ENCODE measurements at regions not wholly inside any gene's neighbourhood (a gene's known extent, or its start where the extent isn't known, plus 50 kb on each side); places are given as distances from the start of the nearest gene placed in this dataset.

DNA sequence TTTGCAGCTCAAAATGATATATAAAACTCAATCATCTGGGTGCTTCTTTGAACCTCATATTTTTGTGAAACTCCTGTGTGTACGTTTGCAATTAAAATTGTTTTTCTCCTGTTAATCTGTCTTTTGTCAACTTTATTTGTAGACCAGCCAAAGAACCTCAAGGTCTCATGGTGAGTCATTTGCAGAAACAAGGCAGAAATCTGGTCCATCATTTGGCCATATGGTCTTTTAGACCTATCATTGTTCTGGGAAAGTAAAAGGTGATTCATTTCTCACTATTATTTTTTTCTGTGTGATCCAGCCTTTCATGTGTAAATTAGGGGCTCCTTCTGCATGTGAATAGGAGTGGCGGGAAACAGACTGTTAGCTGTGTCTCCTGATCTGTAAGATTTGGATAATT lies 399.1 kb upstream of the DDI1 start:
- no peak for TF ChIP-seq CTCF (IDR thresholded peaks at IDR 0.05; ENCODE audit: insufficient read depth in 1 of 2, low read depth in 1 of 2, low read length in 1 of 2, severe bottlenecking in 1 of 2, unreplicated experiment in 1 of 2)
- no peaks in the 10 kb centered on the region for H3K4me1 Mint-ChIP-seq (ENCODE audit: low read depth, unreplicated experiment)
- no TSS peak for BruUV-seq (replicated peaks)
- no peak overlapping the region for H3K27ac Mint-ChIP-seq (ENCODE audit: unreplicated experiment)
- H3K9me3 Mint-ChIP-seq (ENCODE audit: unreplicated experiment) = no peaks in the 10 kb centered on the region
- H3K4me3 Mint-ChIP-seq (ENCODE audit: unreplicated experiment) = no peak overlapping the region
- no peak overlapping the region for H3K4me3 ChIP-seq (ENCODE audit: low read depth, low read length)
- no peaks in the 10 kb centered on the region for H3K36me3 ChIP-seq (ENCODE audit: control insufficient read depth, insufficient read depth, low read length)
- CTCF ChIA-PET = no interaction called here
- H3K27me3 Mint-ChIP-seq (ENCODE audit: insufficient read depth, unreplicated experiment) = peaks cover 11% of the 10 kb centered on the region
- no peaks in the 10 kb centered on the region for H3K36me3 Mint-ChIP-seq (ENCODE audit: insufficient read depth, unreplicated experiment)
- H3K9me3 ChIP-seq = no peaks in the 10 kb centered on the region
- DNase-seq = no peak
- intact Hi-C loops (cut with micrococcal nuclease; ENCODE audit: unreplicated experiment) = no loop called here
- POLR2A ChIA-PET = no interaction called here
- H3K4me1 ChIP-seq = 0 out of 2 replicates have a peak, but pooled peaks cover 4% of the 10 kb centered on the region
- no peaks in the 10 kb centered on the region for H3K27me3 ChIP-seq (replicated peaks; ENCODE audit: control insufficient read depth, insufficient read depth, low read length)

GRCh38 chr11:103637831-103638230 lies 398.6 kb upstream of the DDI1 start:
- Mint-ChIP-seq H3K4me3 (ENCODE audit: unreplicated experiment) (no peak overlapping the region), H3K36me3 (ENCODE audit: insufficient read depth, unreplicated experiment) (no peaks in the 10 kb centered on the region), H3K4me1 (ENCODE audit: low read depth, unreplicated experiment) (no peaks in the 10 kb centered on the region), H3K9me3 (ENCODE audit: unreplicated experiment) (no peaks in the 10 kb centered on the region), H3K27me3 (ENCODE audit: insufficient read depth, unreplicated experiment) (peaks cover 11% of the 10 kb centered on the region), H3K27ac (ENCODE audit: unreplicated experiment) (no peak overlapping the region)
- POLR2A ChIA-PET = no interaction called here
- Histone ChIP-seq H3K27me3 (replicated peaks; ENCODE audit: control insufficient read depth, insufficient read depth, low read length) (no peaks in the 10 kb centered on the region), H3K9me3 (no peaks in the 10 kb centered on the region), H3K4me1 (0 out of 2 replicates have a peak, but pooled peaks cover 4% of the 10 kb centered on the region), H3K36me3 (ENCODE audit: control insufficient read depth, insufficient read depth, low read length) (no peaks in the 10 kb centered on the region), H3K4me3 (ENCODE audit: low read depth, low read length) (no peak overlapping the region)
- BruUV-seq (replicated peaks) = no TSS peak
- CTCF ChIA-PET = no interaction called here
- no peak for TF ChIP-seq CTCF (IDR thresholded peaks at IDR 0.05; ENCODE audit: insufficient read depth in 1 of 2, low read depth in 1 of 2, low read length in 1 of 2, severe bottlenecking in 1 of 2, unreplicated experiment in 1 of 2)
- DNase-seq = no peak
- intact Hi-C loops (cut with micrococcal nuclease; ENCODE audit: unreplicated experiment) = no loop called here

GRCh38 chr11:103644676-103645075 lies 391.8 kb upstream of the DDI1 start:
- ChIA-PET CTCF (no interaction called here), POLR2A (no interaction called here)
- no peaks in the 10 kb centered on the region for H3K9me3 ChIP-seq
- Mint-ChIP-seq H3K36me3 (ENCODE audit: insufficient read depth, unreplicated experiment) (no peaks in the 10 kb centered on the region), H3K9me3 (ENCODE audit: unreplicated experiment) (no peaks in the 10 kb centered on the region), H3K27me3 (ENCODE audit: insufficient read depth, unreplicated experiment) (peaks cover 9% of the 10 kb centered on the region), H3K27ac (ENCODE audit: unreplicated experiment) (no peak overlapping the region), H3K4me1 (ENCODE audit: low read depth, unreplicated experiment) (no peaks in the 10 kb centered on the region), H3K4me3 (ENCODE audit: unreplicated experiment) (no peak overlapping the region)
- no peak for DNase-seq
- H3K4me1 ChIP-seq = no peaks in the 10 kb centered on the region
- H3K36me3 ChIP-seq (ENCODE audit: control insufficient read depth, insufficient read depth, low read length) = no peaks in the 10 kb centered on the region
- intact Hi-C loops (cut with micrococcal nuclease; ENCODE audit: unreplicated experiment) = no loop called here
- BruUV-seq (replicated peaks) = no TSS peak
- H3K4me3 ChIP-seq (ENCODE audit: low read depth, low read length) = no peak overlapping the region
- no peaks in the 10 kb centered on the region for H3K27me3 ChIP-seq (replicated peaks; ENCODE audit: control insufficient read depth, insufficient read depth, low read length)
- no peak for TF ChIP-seq CTCF (IDR thresholded peaks at IDR 0.05; ENCODE audit: insufficient read depth in 1 of 2, low read depth in 1 of 2, low read length in 1 of 2, severe bottlenecking in 1 of 2, unreplicated experiment in 1 of 2)
